ENCODE measurements at regions not wholly inside any gene's neighbourhood (a gene's known extent, or its start where the extent isn't known, plus 50 kb on each side); places are given as distances from the start of the nearest gene placed in this dataset.

DNA sequence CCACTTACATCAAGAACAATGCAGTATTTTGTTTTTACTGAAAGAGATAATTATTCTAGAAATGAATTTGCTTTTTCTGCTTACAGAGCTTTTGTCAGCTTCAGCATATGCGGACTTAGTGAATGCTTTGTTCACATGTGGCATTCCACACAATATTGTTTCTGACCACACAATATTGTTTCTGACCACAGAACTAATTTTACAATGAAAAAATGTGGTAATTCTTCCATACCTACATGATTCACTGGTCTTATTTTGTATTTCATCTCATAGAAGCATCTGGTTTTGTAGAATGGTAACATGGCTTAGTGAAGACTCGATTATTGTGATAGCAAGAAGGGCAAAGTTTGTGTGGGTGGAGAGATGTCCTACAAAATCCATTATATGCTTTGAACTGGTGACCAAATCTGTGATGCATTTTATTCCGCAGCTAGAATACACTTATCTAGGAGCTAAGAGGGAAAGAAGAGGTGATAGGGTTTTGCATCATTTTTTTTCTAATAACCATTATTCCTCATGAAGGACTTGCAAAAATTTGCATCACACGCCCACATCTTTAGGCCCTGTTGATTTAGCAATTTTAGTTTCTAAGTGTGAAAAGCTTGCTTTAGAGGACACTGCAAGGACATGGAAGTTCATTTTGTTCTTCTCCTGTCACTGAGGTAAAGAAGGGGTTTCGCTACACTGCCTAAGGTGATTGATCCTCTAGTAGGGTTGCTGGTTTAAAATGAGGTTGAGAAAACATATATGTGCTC, 75.3 kb downstream of the HLX start:
- Histone ChIP-seq H3K79me2 (replicated peaks; ENCODE audit: insufficient read depth, low read length) (no peaks in the 10 kb centered on the region), H3K4me3 (ENCODE audit: low read length) (no peak overlapping the region), H3K27ac (ENCODE audit: low read length) (no peak overlapping the region), H3K4me2 (ENCODE audit: low read length) (no peak overlapping the region), H3K9me3 (ENCODE audit: low read length) (no peaks in the 10 kb centered on the region), H3K9me2 (ENCODE audit: insufficient read depth, low read length) (no peaks in the 10 kb centered on the region), H4K20me1 (ENCODE audit: insufficient read depth) (no peaks in the 10 kb centered on the region), H2AFZ (ENCODE audit: low read depth, low read length) (no peak overlapping the region), H3K27me3 (ENCODE audit: insufficient read depth, low read depth, low read length) (no peaks in the 10 kb centered on the region), H3K9ac (ENCODE audit: low read length) (no peak overlapping the region), H3K36me3 (ENCODE audit: insufficient read depth, low read length) (no peaks in the 10 kb centered on the region), H3F3A (ENCODE audit: insufficient read depth, low read length, poor library complexity, severe bottlenecking) (no peaks in the 10 kb centered on the region)
- TF ChIP-seq, protein P1, sequence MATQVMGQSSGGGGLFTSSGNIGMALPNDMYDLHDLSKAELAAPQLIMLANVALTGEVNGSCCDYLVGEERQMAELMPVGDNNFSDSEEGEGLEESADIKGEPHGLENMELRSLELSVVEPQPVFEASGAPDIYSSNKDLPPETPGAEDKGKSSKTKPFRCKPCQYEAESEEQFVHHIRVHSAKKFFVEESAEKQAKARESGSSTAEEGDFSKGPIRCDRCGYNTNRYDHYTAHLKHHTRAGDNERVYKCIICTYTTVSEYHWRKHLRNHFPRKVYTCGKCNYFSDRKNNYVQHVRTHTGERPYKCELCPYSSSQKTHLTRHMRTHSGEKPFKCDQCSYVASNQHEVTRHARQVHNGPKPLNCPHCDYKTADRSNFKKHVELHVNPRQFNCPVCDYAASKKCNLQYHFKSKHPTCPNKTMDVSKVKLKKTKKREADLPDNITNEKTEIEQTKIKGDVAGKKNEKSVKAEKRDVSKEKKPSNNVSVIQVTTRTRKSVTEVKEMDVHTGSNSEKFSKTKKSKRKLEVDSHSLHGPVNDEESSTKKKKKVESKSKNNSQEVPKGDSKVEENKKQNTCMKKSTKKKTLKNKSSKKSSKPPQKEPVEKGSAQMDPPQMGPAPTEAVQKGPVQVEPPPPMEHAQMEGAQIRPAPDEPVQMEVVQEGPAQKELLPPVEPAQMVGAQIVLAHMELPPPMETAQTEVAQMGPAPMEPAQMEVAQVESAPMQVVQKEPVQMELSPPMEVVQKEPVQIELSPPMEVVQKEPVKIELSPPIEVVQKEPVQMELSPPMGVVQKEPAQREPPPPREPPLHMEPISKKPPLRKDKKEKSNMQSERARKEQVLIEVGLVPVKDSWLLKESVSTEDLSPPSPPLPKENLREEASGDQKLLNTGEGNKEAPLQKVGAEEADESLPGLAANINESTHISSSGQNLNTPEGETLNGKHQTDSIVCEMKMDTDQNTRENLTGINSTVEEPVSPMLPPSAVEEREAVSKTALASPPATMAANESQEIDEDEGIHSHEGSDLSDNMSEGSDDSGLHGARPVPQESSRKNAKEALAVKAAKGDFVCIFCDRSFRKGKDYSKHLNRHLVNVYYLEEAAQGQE (IDR thresholded peaks at IDR 0.05; ENCODE audit: borderline replicate concordance), result no peak
- no peak for TF ChIP-seq SMC3 (conservative IDR thresholded peaks at IDR 0.05; ENCODE audit: poor library complexity)
- TF ChIP-seq, protein P2, sequence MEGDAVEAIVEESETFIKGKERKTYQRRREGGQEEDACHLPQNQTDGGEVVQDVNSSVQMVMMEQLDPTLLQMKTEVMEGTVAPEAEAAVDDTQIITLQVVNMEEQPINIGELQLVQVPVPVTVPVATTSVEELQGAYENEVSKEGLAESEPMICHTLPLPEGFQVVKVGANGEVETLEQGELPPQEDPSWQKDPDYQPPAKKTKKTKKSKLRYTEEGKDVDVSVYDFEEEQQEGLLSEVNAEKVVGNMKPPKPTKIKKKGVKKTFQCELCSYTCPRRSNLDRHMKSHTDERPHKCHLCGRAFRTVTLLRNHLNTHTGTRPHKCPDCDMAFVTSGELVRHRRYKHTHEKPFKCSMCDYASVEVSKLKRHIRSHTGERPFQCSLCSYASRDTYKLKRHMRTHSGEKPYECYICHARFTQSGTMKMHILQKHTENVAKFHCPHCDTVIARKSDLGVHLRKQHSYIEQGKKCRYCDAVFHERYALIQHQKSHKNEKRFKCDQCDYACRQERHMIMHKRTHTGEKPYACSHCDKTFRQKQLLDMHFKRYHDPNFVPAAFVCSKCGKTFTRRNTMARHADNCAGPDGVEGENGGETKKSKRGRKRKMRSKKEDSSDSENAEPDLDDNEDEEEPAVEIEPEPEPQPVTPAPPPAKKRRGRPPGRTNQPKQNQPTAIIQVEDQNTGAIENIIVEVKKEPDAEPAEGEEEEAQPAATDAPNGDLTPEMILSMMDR (IDR thresholded peaks at IDR 0.05; ENCODE audit: poor library complexity, severe bottlenecking), result no peak
- no peak for TF ChIP-seq MXI1 (conservative IDR thresholded peaks at IDR 0.05; ENCODE audit: poor library complexity, severe bottlenecking)
- TF ChIP-seq POLR2AphosphoS5 (IDR thresholded peaks at IDR 0.05), result no peak
- no peak for TF ChIP-seq EP300 (conservative IDR thresholded peaks at IDR 0.05; ENCODE audit: poor library complexity, severe bottlenecking)
- no peak for TF ChIP-seq TAF1 (IDR thresholded peaks at IDR 0.05; ENCODE audit: low read depth)
- TF ChIP-seq EZH2 (IDR thresholded peaks at IDR 0.05; ENCODE audit: borderline replicate concordance, insufficient read depth, low read length, poor library complexity, severe bottlenecking), result no peak
- no peak for TF ChIP-seq RAD21 (conservative IDR thresholded peaks at IDR 0.05)

DNA sequence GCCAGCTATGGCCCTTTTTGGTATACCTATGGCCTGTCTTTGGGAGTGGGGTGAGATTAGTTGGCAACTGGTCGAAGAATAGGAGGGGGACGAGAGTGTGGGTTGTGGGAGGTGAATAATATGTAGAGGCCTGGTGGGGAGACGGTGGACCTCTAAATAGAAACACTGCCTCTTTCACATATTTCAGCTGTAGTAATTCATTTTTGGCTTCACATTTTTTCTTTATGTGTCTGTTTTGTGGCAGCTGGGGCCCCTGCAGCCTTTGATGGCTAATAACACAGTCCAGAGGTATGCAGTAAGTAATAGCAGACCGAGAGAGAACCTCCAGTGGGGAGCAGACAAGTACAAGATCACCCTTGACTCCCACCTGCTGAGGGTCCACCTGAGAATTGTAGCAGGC, 75.9 kb downstream of the HLX start:
- no peaks in the 10 kb centered on the region for H3K9me3 ChIP-seq (ENCODE audit: low read length)
- H3K9me2 ChIP-seq (ENCODE audit: insufficient read depth, low read length), result no peaks in the 10 kb centered on the region
- TF ChIP-seq MXI1 (conservative IDR thresholded peaks at IDR 0.05; ENCODE audit: poor library complexity, severe bottlenecking) (no peak), SMC3 (conservative IDR thresholded peaks at IDR 0.05; ENCODE audit: poor library complexity) (no peak), EP300 (conservative IDR thresholded peaks at IDR 0.05; ENCODE audit: poor library complexity, severe bottlenecking) (no peak), POLR2AphosphoS5 (IDR thresholded peaks at IDR 0.05) (no peak)
- no peaks in the 10 kb centered on the region for H4K20me1 ChIP-seq (ENCODE audit: insufficient read depth)
- H3F3A ChIP-seq (ENCODE audit: insufficient read depth, low read length, poor library complexity, severe bottlenecking), result no peaks in the 10 kb centered on the region
- no peaks in the 10 kb centered on the region for H3K36me3 ChIP-seq (ENCODE audit: insufficient read depth, low read length)
- no peak overlapping the region for H2AFZ ChIP-seq (ENCODE audit: low read depth, low read length)
- no peak overlapping the region for H3K4me3 ChIP-seq (ENCODE audit: low read length)
- H3K79me2 ChIP-seq (replicated peaks; ENCODE audit: insufficient read depth, low read length), result no peaks in the 10 kb centered on the region
- no peaks in the 10 kb centered on the region for H3K27me3 ChIP-seq (ENCODE audit: insufficient read depth, low read depth, low read length)
- H3K27ac ChIP-seq (ENCODE audit: low read length), result no peak overlapping the region
- no peak overlapping the region for H3K9ac ChIP-seq (ENCODE audit: low read length)
- no peak overlapping the region for H3K4me2 ChIP-seq (ENCODE audit: low read length)
